ENCODE measurements at regions not wholly inside any gene's neighbourhood (a gene's known extent, or its start where the extent isn't known, plus 50 kb on each side); places are given as distances from the start of the nearest gene placed in this dataset.

- H3K36me3 ChIP-seq (ENCODE audit: control insufficient read depth in 4 of 4, insufficient read depth in 3 of 4, low read depth in 1 of 4, low read length in 3 of 4): no peaks in the 10 kb centered on the region
- TF ChIP-seq NR2F2 (IDR thresholded peaks at IDR 0.05) (no peak), EGR1 (IDR thresholded peaks at IDR 0.05; ENCODE audit: low read depth in 2 of 2) (no peak), SP1 (IDR thresholded peaks at IDR 0.05) (no peak)
- H3K4me3 ChIP-seq (ENCODE audit: low read depth in 1 of 3, low read length in 3 of 3): no peak overlapping the region
- H3K4me1 ChIP-seq (ENCODE audit: control insufficient read depth in 4 of 4, insufficient read depth in 4 of 4, low read length in 3 of 4): no peaks in the 10 kb centered on the region
- WGBS: 91% methylated on average over 2 of the region's 2 CpGs
- no peak overlapping the region for H3K27ac ChIP-seq (ENCODE audit: low read depth in 1 of 2, low read length in 2 of 2)
- no peaks in the 10 kb centered on the region for H3K9me3 ChIP-seq (ENCODE audit: control insufficient read depth in 4 of 4, low read length in 3 of 4)
- no peaks in the 10 kb centered on the region for H3K27me3 ChIP-seq (ENCODE audit: control insufficient read depth in 4 of 4, insufficient read depth in 4 of 4, low read length in 3 of 4)
- DNase-seq (ENCODE audit: low spot score): no peak
- no peak overlapping the region for H3K9ac ChIP-seq (ENCODE audit: low read depth in 1 of 2, low read length in 2 of 2)
Observed at GRCh38 chr1:229011022-229011421, 259.9 kb upstream of the RAB4A start.

DNA sequence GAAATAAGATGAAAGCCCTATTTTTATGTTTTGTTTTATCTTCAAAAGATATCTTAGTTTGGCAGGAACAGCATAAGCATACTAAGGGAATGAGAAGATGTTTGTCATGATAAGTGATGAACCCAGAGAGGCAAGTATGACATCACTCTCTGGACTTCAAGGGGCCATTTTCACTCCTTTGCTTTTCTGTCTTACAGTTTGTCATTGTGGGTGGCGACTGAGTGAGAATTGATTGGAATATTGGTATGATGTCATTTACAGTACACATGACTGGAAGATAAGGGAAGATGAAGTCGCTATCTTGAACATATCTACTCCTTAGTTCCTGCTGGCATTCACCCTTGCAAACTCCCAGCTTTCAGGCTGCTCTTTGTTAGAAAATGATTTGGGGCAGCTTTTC lies 258.1 kb upstream of the RAB4A start:
- Histone ChIP-seq H3K4me1 (ENCODE audit: control insufficient read depth in 4 of 4, insufficient read depth in 4 of 4, low read length in 3 of 4) (no peaks in the 10 kb centered on the region), H3K9ac (ENCODE audit: low read depth in 1 of 2, low read length in 2 of 2) (no peak overlapping the region), H3K36me3 (ENCODE audit: control insufficient read depth in 4 of 4, insufficient read depth in 3 of 4, low read depth in 1 of 4, low read length in 3 of 4) (no peaks in the 10 kb centered on the region), H3K9me3 (ENCODE audit: control insufficient read depth in 4 of 4, low read length in 3 of 4) (no peaks in the 10 kb centered on the region), H3K27me3 (ENCODE audit: control insufficient read depth in 4 of 4, insufficient read depth in 4 of 4, low read length in 3 of 4) (no peaks in the 10 kb centered on the region), H3K27ac (ENCODE audit: low read depth in 1 of 2, low read length in 2 of 2) (no peak overlapping the region), H3K4me3 (ENCODE audit: low read depth in 1 of 3, low read length in 3 of 3) (no peak overlapping the region)
- DNase-seq (ENCODE audit: low spot score): no peak
- 89% methylated on average over 2 of the region's 2 CpGs for WGBS
- TF ChIP-seq, protein P1, sequence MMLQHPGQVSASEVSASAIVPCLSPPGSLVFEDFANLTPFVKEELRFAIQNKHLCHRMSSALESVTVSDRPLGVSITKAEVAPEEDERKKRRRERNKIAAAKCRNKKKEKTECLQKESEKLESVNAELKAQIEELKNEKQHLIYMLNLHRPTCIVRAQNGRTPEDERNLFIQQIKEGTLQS (IDR thresholded peaks at IDR 0.05): no peak
- TF ChIP-seq JUND (IDR thresholded peaks at IDR 0.05) (no peak), FOXA2 (IDR thresholded peaks at IDR 0.05) (no peak)
- TF ChIP-seq, protein P2, sequence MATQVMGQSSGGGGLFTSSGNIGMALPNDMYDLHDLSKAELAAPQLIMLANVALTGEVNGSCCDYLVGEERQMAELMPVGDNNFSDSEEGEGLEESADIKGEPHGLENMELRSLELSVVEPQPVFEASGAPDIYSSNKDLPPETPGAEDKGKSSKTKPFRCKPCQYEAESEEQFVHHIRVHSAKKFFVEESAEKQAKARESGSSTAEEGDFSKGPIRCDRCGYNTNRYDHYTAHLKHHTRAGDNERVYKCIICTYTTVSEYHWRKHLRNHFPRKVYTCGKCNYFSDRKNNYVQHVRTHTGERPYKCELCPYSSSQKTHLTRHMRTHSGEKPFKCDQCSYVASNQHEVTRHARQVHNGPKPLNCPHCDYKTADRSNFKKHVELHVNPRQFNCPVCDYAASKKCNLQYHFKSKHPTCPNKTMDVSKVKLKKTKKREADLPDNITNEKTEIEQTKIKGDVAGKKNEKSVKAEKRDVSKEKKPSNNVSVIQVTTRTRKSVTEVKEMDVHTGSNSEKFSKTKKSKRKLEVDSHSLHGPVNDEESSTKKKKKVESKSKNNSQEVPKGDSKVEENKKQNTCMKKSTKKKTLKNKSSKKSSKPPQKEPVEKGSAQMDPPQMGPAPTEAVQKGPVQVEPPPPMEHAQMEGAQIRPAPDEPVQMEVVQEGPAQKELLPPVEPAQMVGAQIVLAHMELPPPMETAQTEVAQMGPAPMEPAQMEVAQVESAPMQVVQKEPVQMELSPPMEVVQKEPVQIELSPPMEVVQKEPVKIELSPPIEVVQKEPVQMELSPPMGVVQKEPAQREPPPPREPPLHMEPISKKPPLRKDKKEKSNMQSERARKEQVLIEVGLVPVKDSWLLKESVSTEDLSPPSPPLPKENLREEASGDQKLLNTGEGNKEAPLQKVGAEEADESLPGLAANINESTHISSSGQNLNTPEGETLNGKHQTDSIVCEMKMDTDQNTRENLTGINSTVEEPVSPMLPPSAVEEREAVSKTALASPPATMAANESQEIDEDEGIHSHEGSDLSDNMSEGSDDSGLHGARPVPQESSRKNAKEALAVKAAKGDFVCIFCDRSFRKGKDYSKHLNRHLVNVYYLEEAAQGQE (IDR thresholded peaks at IDR 0.05): no peak

DNA sequence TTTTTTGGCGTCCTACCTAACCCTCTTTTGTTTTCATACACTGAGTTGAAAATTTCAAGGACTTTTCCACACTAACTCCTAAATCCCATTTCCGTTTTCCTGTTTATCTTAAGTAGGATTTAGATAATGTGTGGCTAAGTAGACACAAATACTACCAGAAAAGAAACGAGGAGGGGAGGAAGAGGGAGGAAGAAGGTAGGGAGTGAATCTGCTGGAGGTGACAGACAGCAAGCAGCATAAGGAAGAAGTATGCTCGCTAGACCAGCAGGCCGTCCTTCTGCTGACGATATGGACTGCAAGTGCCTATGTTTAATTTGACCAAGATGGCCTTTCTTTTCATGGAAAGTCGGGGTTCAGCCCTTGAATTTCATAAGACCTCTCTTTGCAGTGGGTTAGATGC lies 256.9 kb upstream of the RAB4A start:
- TF ChIP-seq SP1 (IDR thresholded peaks at IDR 0.05): no peak
- no peak for TF ChIP-seq GABPA (IDR thresholded peaks at IDR 0.05 in 1 of 2, conservative IDR thresholded peaks at IDR 0.05 in 1 of 2)
- Histone ChIP-seq H3K4me3 (ENCODE audit: low read depth in 1 of 3, low read length in 3 of 3) (no peak overlapping the region), H3K9me3 (ENCODE audit: control insufficient read depth in 4 of 4, low read length in 3 of 4) (no peaks in the 10 kb centered on the region), H3K4me1 (ENCODE audit: control insufficient read depth in 4 of 4, insufficient read depth in 4 of 4, low read length in 3 of 4) (no peaks in the 10 kb centered on the region), H3K27ac (ENCODE audit: low read depth in 1 of 2, low read length in 2 of 2) (no peak overlapping the region), H3K36me3 (ENCODE audit: control insufficient read depth in 4 of 4, insufficient read depth in 3 of 4, low read depth in 1 of 4, low read length in 3 of 4) (no peaks in the 10 kb centered on the region), H3K9ac (ENCODE audit: low read depth in 1 of 2, low read length in 2 of 2) (no peak overlapping the region), H3K27me3 (ENCODE audit: control insufficient read depth in 4 of 4, insufficient read depth in 4 of 4, low read length in 3 of 4) (no peaks in the 10 kb centered on the region)
- 74% methylated on average over 7 of the region's 7 CpGs for WGBS
- no peak for DNase-seq (ENCODE audit: low spot score)

- WGBS: 88% methylated on average over 13 of the region's 13 CpGs
- Histone ChIP-seq H3K27me3 (ENCODE audit: control insufficient read depth in 4 of 4, insufficient read depth in 4 of 4, low read length in 3 of 4) (no peaks in the 10 kb centered on the region), H3K4me1 (ENCODE audit: control insufficient read depth in 4 of 4, insufficient read depth in 4 of 4, low read length in 3 of 4) (no peaks in the 10 kb centered on the region), H3K4me3 (ENCODE audit: low read depth in 1 of 3, low read length in 3 of 3) (no peak overlapping the region), H3K9ac (ENCODE audit: low read depth in 1 of 2, low read length in 2 of 2) (no peak overlapping the region), H3K27ac (ENCODE audit: low read depth in 1 of 2, low read length in 2 of 2) (no peak overlapping the region), H3K36me3 (ENCODE audit: control insufficient read depth in 4 of 4, insufficient read depth in 3 of 4, low read depth in 1 of 4, low read length in 3 of 4) (no peaks in the 10 kb centered on the region), H3K9me3 (ENCODE audit: control insufficient read depth in 4 of 4, low read length in 3 of 4) (no peaks in the 10 kb centered on the region)
- peak; percentile 19 for DNase-seq (ENCODE audit: low spot score)
- TF ChIP-seq MAX (IDR thresholded peaks at IDR 0.05): no peak
- TF ChIP-seq RXRA (IDR thresholded peaks at IDR 0.05): no peak
- no peak for TF ChIP-seq GABPA (IDR thresholded peaks at IDR 0.05 in 1 of 2, conservative IDR thresholded peaks at IDR 0.05 in 1 of 2)
- TF ChIP-seq YY1 (IDR thresholded peaks at IDR 0.05): no peak
- no peak for TF ChIP-seq ZBTB33 (IDR thresholded peaks at IDR 0.05)
- no peak for TF ChIP-seq HNF4G (IDR thresholded peaks at IDR 0.05)
- TF ChIP-seq FOXA2 (IDR thresholded peaks at IDR 0.05): no peak
- no peak for TF ChIP-seq NR2F2 (IDR thresholded peaks at IDR 0.05)
- no peak for TF ChIP-seq FOXA1 (IDR thresholded peaks at IDR 0.05)
- TF ChIP-seq JUND (IDR thresholded peaks at IDR 0.05): no peak
- TF ChIP-seq, protein P1 (IDR thresholded peaks at IDR 0.05): no peak
- no peak for TF ChIP-seq CTCF (IDR thresholded peaks at IDR 0.05; ENCODE audit: low read depth, low read length, missing input control)
- no peak for TF ChIP-seq SP1 (IDR thresholded peaks at IDR 0.05)
- no peak for TF ChIP-seq TAF1 (conservative IDR thresholded peaks at IDR 0.05)
Observed at GRCh38 chr1:229015806-229016205, 255.1 kb upstream of the RAB4A start.

Measured in liver (tissue), 8 donors.